Neuronal stem cell (in vitro differentiated cells): ENCODE measurements at regions not wholly inside any gene's neighbourhood (a gene's known extent, or its start where the extent isn't known, plus 50 kb on each side); places are given as distances from the start of the nearest gene placed in this dataset.

ENCODE experiments used
- DNase-seq: peaks from one replicate; pipeline ENCODE4 v3.0.0-alpha.2; 2013; ENCODE audit warnings: low spot score
- H2AFZ ChIP-seq: one replicate; pipeline ENCODE4 v1.6.1; 2013; ENCODE audit warnings: mild to moderate bottlenecking, low read length, inconsistent platforms
- H2AK5ac ChIP-seq: 2 replicates; pipeline ENCODE4 v1.6.1; 2013; ENCODE audit warnings: low read depth, mild to moderate bottlenecking, inconsistent platforms, low read length, moderate library complexity, mixed read lengths
- H2BK120ac ChIP-seq: 2 replicates; pipeline ENCODE4 v1.6.1; 2013; ENCODE audit warnings: low read depth, mild to moderate bottlenecking, inconsistent platforms, low read length, moderate library complexity, mixed read lengths
- H2BK12ac ChIP-seq: one replicate; pipeline ENCODE4 v1.6.1; 2013; ENCODE audit warnings: low read length, inconsistent platforms
- H2BK15ac ChIP-seq: 2 replicates; pipeline ENCODE4 v1.6.1; 2013; ENCODE audit warnings: mild to moderate bottlenecking, low read length, inconsistent platforms, mixed read lengths
- H2BK5ac ChIP-seq: one replicate; pipeline ENCODE4 v1.6.1; 2013; ENCODE audit warnings: inconsistent platforms, mild to moderate bottlenecking, low read length, moderate library complexity
- H3K14ac ChIP-seq: one replicate; pipeline ENCODE4 v1.6.1; 2013; ENCODE audit warnings: low read length, inconsistent platforms
- H3K18ac ChIP-seq: 2 replicates; pipeline ENCODE4 v1.6.1; 2013; ENCODE audit warnings: low read length, inconsistent platforms
- H3K23ac ChIP-seq: 2 replicates; pipeline ENCODE4 v1.6.1; 2013; ENCODE audit warnings: low read depth, mild to moderate bottlenecking, mixed read lengths, low read length, inconsistent platforms; ENCODE audit not compliant: poor library complexity
- H3K27ac ChIP-seq: replicated peaks from 3 replicates; pipeline ENCODE4 v1.5.1; 2013; ENCODE audit warnings: low read length, inconsistent platforms
- H3K27me3 ChIP-seq, 3 experiments: 2 replicates each; pipeline ENCODE4 v1.6.1; 2013; ENCODE audit warnings: low read length in 3 of 3, mild to moderate bottlenecking in 2 of 3, inconsistent platforms in 1 of 3, low read depth in 1 of 3, mixed read lengths in 1 of 3, moderate library complexity in 1 of 3; ENCODE audit not compliant: control insufficient read depth in 3 of 3, insufficient read depth in 3 of 3
- H3K36me3 ChIP-seq, 2 donors: replicated peaks in 1 of 2; 2 replicates each; pipeline ENCODE4 v1.6.1; 2013; ENCODE audit warnings: low read length in 2 of 2; ENCODE audit not compliant: control insufficient read depth in 2 of 2, insufficient read depth in 2 of 2
- H3K4ac ChIP-seq: 2 replicates; pipeline ENCODE4 v1.6.1; 2013; ENCODE audit warnings: inconsistent platforms, mild to moderate bottlenecking, low read length, moderate library complexity
- H3K4me1 ChIP-seq, 2 donors: 1 replicate in 1 of 2; 2 replicates in 1 of 2; pipeline ENCODE4 v1.6.1; 2013; ENCODE audit warnings: low read length in 2 of 2, low read depth in 1 of 2; ENCODE audit not compliant: control insufficient read depth in 2 of 2, insufficient read depth in 1 of 2
- H3K4me2 ChIP-seq: one replicate; pipeline ENCODE4 v1.6.1; 2013; ENCODE audit warnings: mild to moderate bottlenecking, low read length, inconsistent platforms; ENCODE audit not compliant: insufficient read depth, poor library complexity, severe bottlenecking
- H3K4me3 ChIP-seq, 2 donors: 2 replicates each; pipeline ENCODE4 v1.5.1; 2013; ENCODE audit warnings: low read length in 2 of 2, mild to moderate bottlenecking in 2 of 2, inconsistent platforms in 1 of 2, moderate library complexity in 1 of 2
- H3K79me1 ChIP-seq: one replicate; pipeline ENCODE4 v1.6.1; 2013; ENCODE audit warnings: low read depth, mild to moderate bottlenecking, inconsistent platforms, low read length, moderate library complexity
- H3K9ac ChIP-seq: one replicate; pipeline ENCODE4 v1.6.1; 2013; ENCODE audit warnings: mild to moderate bottlenecking, low read depth, low read length, inconsistent platforms; ENCODE audit not compliant: poor library complexity
- H3K9me3 ChIP-seq, 2 donors: replicated peaks in 1 of 2; 2 replicates each; pipeline versions ENCODE3 to v1.6.1; 2013; ENCODE audit warnings: low read length in 2 of 2, mild to moderate bottlenecking in 2 of 2, inconsistent platforms in 1 of 2, low read depth in 1 of 2, mixed read lengths in 1 of 2, moderate library complexity in 1 of 2; ENCODE audit not compliant: control insufficient read depth in 2 of 2, insufficient read depth in 1 of 2
- H4K8ac ChIP-seq: one replicate; pipeline ENCODE4 v1.6.1; 2013; ENCODE audit warnings: low read depth, mild to moderate bottlenecking, inconsistent platforms, low read length, moderate library complexity
- H4K91ac ChIP-seq: one replicate; pipeline ENCODE4 v1.6.1; 2013; ENCODE audit warnings: low read length, low read depth, mild to moderate bottlenecking, inconsistent platforms; ENCODE audit not compliant: poor library complexity
- WGBS, 2 donors: extraction: QIAGEN DNeasy Blood & Tissue Kit; methylation state at CpG; one replicate each; pipeline ENCODE4 v1.1.7; 2013; ENCODE audit warnings: missing lambda C conversion rate in 2 of 2, mixed read lengths in 1 of 2; ENCODE audit not compliant: insufficient read length in 2 of 2, insufficient replicate concordance in 1 of 2; ENCODE audit errors: extremely low coverage in 2 of 2; 5-methylcytosine and 5-hydroxymethylcytosine counted together

GRCh38 chr5:162911873-162912272 lies 525.5 kb upstream of the CCNG1 start:
- no peak overlapping the region for H4K8ac ChIP-seq
- no CpG with 5 or more reads among the region's 2 CpGs for WGBS, 2 donors
- no peaks in the 10 kb centered on the region for H3K27me3 ChIP-seq
- H3K9ac ChIP-seq, result no peak overlapping the region
- H3K4me2 ChIP-seq, result no peak overlapping the region
- no peak overlapping the region for H2BK15ac ChIP-seq
- H3K4me3 ChIP-seq, result no peak overlapping the region
- no peak overlapping the region for H3K27ac ChIP-seq
- no peak overlapping the region for H2BK5ac ChIP-seq
- no peak overlapping the region for H3K14ac ChIP-seq
- no peaks in the 10 kb centered on the region for H3K4me1 ChIP-seq
- H3K18ac ChIP-seq, result no peak overlapping the region
- no peak overlapping the region for H3K4ac ChIP-seq
- no peak overlapping the region for H3K23ac ChIP-seq
- no peak overlapping the region for H2BK12ac ChIP-seq
- no peak overlapping the region for H4K91ac ChIP-seq
- H2AK5ac ChIP-seq, result no peak overlapping the region
- H3K9me3 ChIP-seq, result no peaks in the 10 kb centered on the region
- no peak overlapping the region for H2BK120ac ChIP-seq
- H2AFZ ChIP-seq, result no peak overlapping the region
- H3K79me1 ChIP-seq, result no peaks in the 10 kb centered on the region
- DNase-seq, result no peak
- no peaks in the 10 kb centered on the region for H3K36me3 ChIP-seq

- Histone ChIP-seq H2AK5ac (no peak overlapping the region), H3K4me3 (no peak overlapping the region), H3K14ac (no peak overlapping the region), H3K9me3 (no peaks in the 10 kb centered on the region), H3K27me3 (no peaks in the 10 kb centered on the region), H3K18ac (no peak overlapping the region), H2BK120ac (no peak overlapping the region), H4K8ac (no peak overlapping the region), H2BK5ac (no peak overlapping the region), H2BK12ac (no peak overlapping the region), H3K4me1 (no peaks in the 10 kb centered on the region), H3K27ac (no peak overlapping the region), H3K23ac (no peak overlapping the region), H3K36me3 (no peaks in the 10 kb centered on the region), H2AFZ (no peak overlapping the region), H2BK15ac (no peak overlapping the region), H4K91ac (no peak overlapping the region), H3K9ac (no peak overlapping the region), H3K4ac (no peak overlapping the region), H3K4me2 (no peak overlapping the region), H3K79me1 (no peaks in the 10 kb centered on the region)
- WGBS, 2 donors, result no CpG with 5 or more reads among the region's 2 CpGs
- DNase-seq, result no peak
Measured at GRCh38 chr5:162916368-162916767, 521.0 kb upstream of the CCNG1 start.

GRCh38 chr5:162929104-162929503 lies 508.3 kb upstream of the CCNG1 start:
- H3K18ac ChIP-seq, result no peak overlapping the region
- H3K4me3 ChIP-seq, result no peak overlapping the region
- no peak overlapping the region for H2AFZ ChIP-seq
- H4K8ac ChIP-seq, result no peak overlapping the region
- no peak overlapping the region for H2BK15ac ChIP-seq
- no peak overlapping the region for H3K9ac ChIP-seq
- H3K14ac ChIP-seq, result no peak overlapping the region
- H3K9me3 ChIP-seq, result no peaks in the 10 kb centered on the region
- DNase-seq, result no peak
- H2BK120ac ChIP-seq, result no peak overlapping the region
- no peak overlapping the region for H4K91ac ChIP-seq
- WGBS, 2 donors, result no CpG with 5 or more reads among the region's 2 CpGs
- no peak overlapping the region for H3K4ac ChIP-seq
- no peaks in the 10 kb centered on the region for H3K4me1 ChIP-seq
- H3K23ac ChIP-seq, result no peak overlapping the region
- H2BK12ac ChIP-seq, result no peak overlapping the region
- H2BK5ac ChIP-seq, result no peak overlapping the region
- H2AK5ac ChIP-seq, result no peak overlapping the region
- no peak overlapping the region for H3K27ac ChIP-seq
- no peaks in the 10 kb centered on the region for H3K27me3 ChIP-seq
- H3K4me2 ChIP-seq, result no peak overlapping the region
- H3K36me3 ChIP-seq, result no peaks in the 10 kb centered on the region
- no peaks in the 10 kb centered on the region for H3K79me1 ChIP-seq

GRCh38 chr5:162931501-162931900 lies 505.9 kb upstream of the CCNG1 start:
- Histone ChIP-seq H3K27me3 (no peaks in the 10 kb centered on the region), H3K23ac (no peak overlapping the region), H3K4me1 (no peaks in the 10 kb centered on the region), H2BK120ac (no peak overlapping the region), H3K9me3 (no peaks in the 10 kb centered on the region), H2BK12ac (no peak overlapping the region), H3K14ac (no peak overlapping the region), H3K79me1 (no peaks in the 10 kb centered on the region), H2AFZ (no peak overlapping the region), H3K4me2 (no peak overlapping the region), H3K9ac (no peak overlapping the region), H4K8ac (no peak overlapping the region), H2BK15ac (no peak overlapping the region), H3K27ac (no peak overlapping the region), H3K18ac (no peak overlapping the region), H4K91ac (no peak overlapping the region), H3K36me3 (no peaks in the 10 kb centered on the region), H3K4ac (no peak overlapping the region), H2AK5ac (no peak overlapping the region), H3K4me3 (no peak overlapping the region), H2BK5ac (no peak overlapping the region)
- no CpG with 5 or more reads among the region's 2 CpGs for WGBS, 2 donors
- DNase-seq, result no peak
